NOMO-1 treated with DMSO at 0.1 percent for 48 hours (cell line): ENCODE measurements at regions not wholly inside any gene's neighbourhood (a gene's known extent, or its start where the extent isn't known, plus 50 kb on each side); places are given as distances from the start of the nearest gene placed in this dataset.
A peak's percentile ranks its signal among the peaks of the same experiment; 100 is the strongest.
"Not testable (repeated sequence)": the region's sequence is repeated elsewhere in the genome, so short reads cannot be mapped to it uniquely, and the experiment has no call there.

Source experiments
- DNase-seq: peaks from one replicate; lab custom pipeline; 2025; ENCODE audit not compliant: unreplicated experiment; lab: John Stamatoyannopoulos, UW

- no peak for DNase-seq
Observed at GRCh38 chr16:60815865-60816264, 1220.4 kb downstream of the CDH8 start.

DNA sequence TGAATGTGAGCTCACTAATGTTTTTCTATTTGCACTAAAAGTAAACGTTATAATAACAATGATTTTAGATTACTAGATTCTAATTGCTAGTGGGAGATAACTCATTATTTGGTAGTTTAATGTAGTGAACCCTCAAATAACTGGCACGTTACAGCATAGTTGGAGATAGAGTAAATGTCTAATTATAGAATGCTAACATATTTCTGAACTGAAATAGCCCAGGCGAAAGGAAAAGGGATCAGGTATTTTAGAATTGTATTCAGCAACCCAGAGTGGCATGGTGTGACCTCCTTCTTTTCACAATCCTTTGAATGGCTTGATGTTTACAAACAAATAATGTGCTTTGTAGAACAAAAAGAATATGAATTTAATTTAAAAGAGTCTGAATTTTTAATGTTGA lies 1221.2 kb downstream of the CDH8 start:
- no peak for DNase-seq

GRCh38 chr16:60811657-60812056 lies 1224.6 kb downstream of the CDH8 start:
- no peak for DNase-seq

- no peak for DNase-seq
Observed at GRCh38 chr16:60811051-60811608, 1225.1 kb downstream of the CDH8 start.

- no peak for DNase-seq
Observed at GRCh38 chr16:60810250-60810649, 1226.0 kb downstream of the CDH8 start.

GRCh38 chr16:60792437-60792836 lies 1243.8 kb downstream of the CDH8 start:
- no peak for DNase-seq

- no peak for DNase-seq
Observed at GRCh38 chr16:60788631-60789030, 1247.6 kb downstream of the CDH8 start.

- no peak for DNase-seq
Observed at GRCh38 chr16:60776281-60776680, 1260.0 kb downstream of the CDH8 start.

DNA sequence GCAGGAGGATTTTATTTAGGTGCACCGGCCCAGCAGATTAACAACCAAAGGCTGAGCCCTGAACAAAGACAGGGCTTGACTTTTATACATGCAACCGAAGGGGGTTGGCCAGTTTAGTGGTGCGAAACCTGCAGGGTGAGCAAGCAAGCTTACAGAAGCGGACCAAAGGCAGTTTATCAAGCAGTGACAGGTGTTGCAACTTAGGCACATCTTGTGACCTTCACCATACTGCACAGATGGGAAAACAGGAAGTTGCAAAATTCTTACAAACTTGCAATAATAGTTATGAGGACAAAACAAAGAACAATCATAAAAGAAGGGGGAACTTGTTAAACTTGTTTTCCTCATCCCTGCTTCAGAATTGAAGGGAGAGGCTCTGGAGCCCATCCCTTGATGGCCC lies 1265.1 kb downstream of the CDH8 start:
- peak; percentile 82 for DNase-seq

DNA sequence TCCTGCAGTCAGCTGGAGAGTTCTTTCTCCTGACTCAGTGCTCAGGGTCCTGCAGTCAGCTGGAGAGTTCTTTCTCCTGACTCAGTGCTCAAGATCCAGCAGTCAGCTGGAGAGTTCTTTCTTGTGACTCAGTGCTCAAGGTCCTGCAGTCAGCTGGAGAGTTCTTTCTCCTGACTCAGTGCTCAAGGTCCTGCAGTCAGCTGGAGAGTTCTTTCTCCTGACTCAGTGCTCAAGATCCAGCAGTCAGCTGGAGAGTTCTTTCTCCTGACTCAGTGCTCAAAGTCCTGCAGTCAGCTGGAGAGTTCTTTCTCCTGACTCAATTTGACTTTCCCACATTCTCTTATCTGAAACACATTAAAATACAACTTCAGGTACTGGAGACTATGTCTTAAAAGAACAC lies 1265.9 kb downstream of the CDH8 start:
- not testable (repeated sequence) for DNase-seq

DNA sequence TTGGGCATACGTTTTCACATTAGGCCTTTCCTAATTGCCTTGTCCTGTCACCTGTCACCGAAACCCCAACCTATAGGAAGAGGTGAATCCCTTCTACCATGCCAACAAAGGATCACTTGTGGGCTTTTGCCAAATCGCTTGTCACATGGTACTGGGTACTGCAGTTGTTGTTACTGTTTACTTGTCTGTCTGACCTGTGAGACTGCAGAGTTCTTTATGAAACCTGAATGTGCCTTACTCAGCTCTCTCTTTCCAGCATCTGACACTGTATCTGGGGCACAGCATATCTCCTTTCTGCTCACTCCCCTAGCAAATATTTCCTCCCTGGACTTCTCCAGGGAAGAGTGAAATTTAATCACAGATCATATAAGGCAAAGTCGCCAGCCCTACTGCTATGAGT lies 1272.4 kb downstream of the CDH8 start:
- no peak for DNase-seq

GRCh38 chr16:60755907-60756306 lies 1280.3 kb downstream of the CDH8 start:
- no peak for DNase-seq

- no peak for DNase-seq
Observed at GRCh38 chr16:60748366-60748765, 1287.9 kb downstream of the CDH8 start.

GRCh38 chr16:60744198-60744597 lies 1292.0 kb downstream of the CDH8 start:
- no peak for DNase-seq

DNA sequence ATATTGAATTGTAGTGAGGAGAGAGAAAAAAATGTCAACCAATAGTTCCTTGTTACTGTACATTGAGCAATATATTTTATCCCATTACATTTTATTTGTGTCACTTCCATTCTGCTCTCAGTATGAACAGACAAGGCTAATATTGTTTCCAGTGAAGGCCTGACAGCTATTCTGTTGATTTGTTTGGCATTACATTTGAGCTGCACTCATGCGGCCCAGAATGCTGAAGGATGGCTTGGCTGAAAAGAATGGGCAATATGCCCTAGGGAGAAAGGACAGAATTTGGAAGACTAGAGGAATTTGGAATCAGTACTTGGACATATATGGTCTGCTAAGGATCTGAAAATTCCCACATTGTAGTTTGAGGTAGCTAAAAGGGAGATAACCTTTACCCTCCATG lies 1294.4 kb downstream of the CDH8 start:
- no peak for DNase-seq

DNA sequence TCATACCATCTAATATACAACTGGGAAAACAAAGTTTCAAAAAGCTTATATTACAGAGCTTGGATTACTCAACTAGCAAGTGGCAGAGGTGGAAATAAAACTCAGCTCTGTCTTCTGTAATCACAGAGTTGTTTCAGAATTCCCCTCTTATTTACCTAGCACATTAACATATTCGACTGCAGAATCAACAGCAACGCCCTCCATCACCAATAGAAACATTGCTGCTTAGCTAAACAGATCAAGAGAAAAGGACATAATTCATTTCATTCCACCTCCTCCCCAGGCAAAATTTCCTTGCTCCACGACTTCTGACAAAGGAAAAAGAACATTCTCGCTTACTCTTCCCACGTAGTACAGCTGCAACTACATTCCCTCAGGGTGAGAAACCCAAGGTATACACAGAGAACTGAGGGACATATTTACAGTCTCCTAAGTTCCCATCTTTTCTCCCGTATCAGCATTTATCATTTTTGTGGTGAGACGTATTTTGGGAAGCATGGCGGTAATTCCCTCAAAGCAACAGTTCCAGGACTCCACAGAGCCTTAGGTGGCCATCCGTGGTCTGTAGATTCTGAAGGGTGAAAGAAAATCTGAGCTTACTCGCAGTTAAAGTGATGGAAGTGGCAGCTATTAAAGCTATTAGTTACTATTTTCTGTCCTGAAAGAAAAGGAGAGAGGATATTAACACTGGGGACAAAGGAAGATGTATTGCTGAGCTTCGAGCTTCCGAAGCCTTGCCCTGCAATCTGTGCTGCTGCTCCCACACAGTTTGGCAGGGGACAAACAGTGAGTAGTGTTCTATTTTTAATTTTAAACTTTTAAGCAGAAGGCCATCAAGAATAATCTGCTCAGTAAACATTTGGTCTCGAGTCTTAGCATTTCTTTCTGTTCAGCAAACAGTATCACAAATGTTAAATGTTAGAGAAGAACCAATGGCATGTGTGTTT lies 1296.2 kb downstream of the CDH8 start:
- DNase-seq, result no peak

- no peak for DNase-seq
Observed at GRCh38 chr16:60731329-60732050, 1304.7 kb downstream of the CDH8 start.

DNA sequence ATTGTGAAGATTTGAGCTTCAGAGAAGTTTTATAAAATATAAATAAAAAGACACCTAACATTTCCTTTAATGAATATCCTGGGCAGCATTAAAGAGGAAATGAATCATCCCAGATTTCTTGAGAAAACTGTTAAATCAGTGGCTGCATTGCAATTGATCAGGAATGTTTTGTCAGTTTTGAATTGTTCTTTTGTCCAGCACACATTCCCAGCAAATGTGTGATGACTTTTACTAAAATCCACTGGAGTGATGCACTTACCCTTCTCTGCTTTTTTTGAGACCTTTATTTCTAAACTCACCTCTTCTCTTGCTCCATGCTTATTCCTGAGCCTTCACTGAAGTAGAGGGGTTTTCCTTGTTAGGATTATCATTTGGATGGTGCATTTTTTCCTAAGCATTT lies 1307.2 kb downstream of the CDH8 start:
- no peak for DNase-seq

DNA sequence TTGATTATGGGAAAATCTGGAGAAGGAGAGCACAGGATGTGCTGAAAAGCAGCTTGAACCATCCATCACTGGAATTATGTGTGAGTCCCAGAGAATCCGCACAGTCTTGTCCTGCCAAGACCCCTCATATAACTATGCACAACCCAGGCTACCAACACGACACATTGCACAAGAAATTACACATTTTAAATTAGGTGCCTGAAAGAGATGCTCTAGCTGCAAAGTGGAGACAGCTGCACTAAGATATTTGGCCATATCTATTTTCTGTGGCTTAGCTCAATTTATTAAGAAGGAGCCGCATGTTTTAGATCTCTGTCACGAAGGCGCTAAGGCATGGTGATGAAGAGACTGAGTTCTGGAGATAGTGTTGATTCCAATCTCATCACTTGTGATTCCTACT lies 1308.4 kb downstream of the CDH8 start:
- DNase-seq, result no peak

DNA sequence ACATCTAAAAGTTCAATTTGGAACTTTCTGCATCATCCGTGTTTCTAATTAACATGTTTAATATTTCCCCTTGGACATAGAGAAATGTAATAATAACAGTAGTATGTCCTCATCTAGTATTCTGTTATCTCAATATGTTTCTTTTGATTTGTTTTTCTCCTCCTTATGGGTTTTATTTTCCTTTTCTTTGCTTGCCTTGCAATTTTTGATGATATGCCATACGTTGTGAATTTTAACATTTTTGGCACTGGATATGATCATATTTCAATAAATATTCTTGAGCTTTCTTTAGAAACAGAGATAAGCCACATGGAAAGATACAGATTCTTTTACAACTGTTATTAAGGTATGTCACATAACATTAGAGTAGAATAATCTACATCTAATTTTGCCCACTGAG lies 1316.2 kb downstream of the CDH8 start:
- no peak for DNase-seq

DNA sequence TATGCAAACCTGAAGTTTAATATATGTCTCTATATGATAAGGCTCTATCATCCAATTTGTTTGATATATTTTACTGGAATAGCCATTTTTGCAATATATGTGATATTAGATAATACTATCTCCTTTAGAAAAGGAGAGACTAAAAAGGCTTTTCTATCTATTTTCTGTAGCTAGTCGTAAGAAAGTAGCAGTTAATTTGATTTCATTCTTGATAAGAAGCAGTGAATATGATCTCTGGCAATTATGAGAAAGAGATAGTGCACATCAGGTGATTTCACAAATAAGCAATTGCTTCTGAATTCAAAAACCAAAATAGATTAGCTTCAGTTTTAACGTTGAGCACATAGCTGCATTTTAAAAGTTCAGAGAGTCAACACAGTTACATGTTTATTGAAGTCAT lies 1318.4 kb downstream of the CDH8 start:
- no peak for DNase-seq

- DNase-seq, result no peak
Observed at GRCh38 chr16:60712144-60712543, 1324.1 kb downstream of the CDH8 start.
